Glutamatergic neuron (in vitro differentiated cells): ENCODE measurements at regions not wholly inside any gene's neighbourhood (a gene's known extent, or its start where the extent isn't known, plus 50 kb on each side); places are given as distances from the start of the nearest gene placed in this dataset.

ENCODE experiments used
- DNase-seq: peaks from one replicate; pipeline ENCODE4 v3.0.0; 2022
- H3K27ac Mint-ChIP-seq: one replicate; pipeline ENCODE4 v1.8.0; 2020; ENCODE audit warnings: mild to moderate bottlenecking, mixed read lengths, inconsistent platforms; ENCODE audit not compliant: unreplicated experiment
- H3K27me3 Mint-ChIP-seq: one replicate; pipeline ENCODE4 v1.8.0; 2020; ENCODE audit warnings: mild to moderate bottlenecking, moderate library complexity, mixed read lengths, inconsistent platforms; ENCODE audit not compliant: unreplicated experiment
- H3K36me3 Mint-ChIP-seq: one replicate; pipeline ENCODE4 v1.8.0; 2020; ENCODE audit warnings: mild to moderate bottlenecking, mixed read lengths, inconsistent platforms; ENCODE audit not compliant: unreplicated experiment
- H3K4me1 Mint-ChIP-seq: one replicate; pipeline ENCODE4 v1.8.0; 2020; ENCODE audit warnings: mild to moderate bottlenecking, low read depth, mixed read lengths, inconsistent platforms; ENCODE audit not compliant: unreplicated experiment
- H3K4me3 Mint-ChIP-seq: one replicate; pipeline ENCODE4 v1.8.0; 2020; ENCODE audit warnings: mild to moderate bottlenecking, mixed read lengths, inconsistent platforms; ENCODE audit not compliant: unreplicated experiment
- H3K9me3 Mint-ChIP-seq: one replicate; pipeline ENCODE4 v1.8.0; 2020; ENCODE audit warnings: mild to moderate bottlenecking, moderate library complexity, mixed read lengths, inconsistent platforms; ENCODE audit not compliant: unreplicated experiment
- TF ChIP-seq, protein P1 (sequence below): fragments of 200-600 bp; sonication (generic); IDR thresholded peaks from one replicate; pipeline ENCODE4 v1.5.0; 2021; ENCODE audit not compliant: partially characterized antibody, unreplicated experiment

DNA sequence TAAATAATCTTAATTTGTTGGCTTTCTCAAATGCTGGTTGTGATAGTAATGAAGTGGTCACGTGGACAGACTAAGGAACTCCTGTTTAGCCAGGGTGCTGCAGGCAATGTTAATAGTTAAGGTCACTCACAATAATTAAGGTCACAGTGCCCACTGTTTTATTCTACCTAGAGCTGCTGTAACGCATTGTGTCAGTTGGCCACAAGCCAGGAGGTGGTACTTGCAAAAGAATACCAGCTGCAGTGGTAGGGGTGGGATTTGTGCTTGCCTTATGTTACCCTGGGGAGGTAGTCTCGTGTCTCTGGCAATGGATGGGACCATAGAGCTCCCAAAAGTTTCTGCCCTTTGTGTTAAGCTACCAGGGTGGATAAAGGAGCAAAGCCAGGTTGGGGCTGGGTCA lies 969.1 kb upstream of the CDH8 start:
- Mint-ChIP-seq H3K36me3 (peaks cover 5% of the 10 kb centered on the region), H3K27me3 (no peaks in the 10 kb centered on the region), H3K4me3 (no peak overlapping the region), H3K27ac (no peak overlapping the region), H3K4me1 (no peaks in the 10 kb centered on the region), H3K9me3 (peaks cover 2% of the 10 kb centered on the region)
- no peak for DNase-seq
- TF ChIP-seq, protein P1, sequence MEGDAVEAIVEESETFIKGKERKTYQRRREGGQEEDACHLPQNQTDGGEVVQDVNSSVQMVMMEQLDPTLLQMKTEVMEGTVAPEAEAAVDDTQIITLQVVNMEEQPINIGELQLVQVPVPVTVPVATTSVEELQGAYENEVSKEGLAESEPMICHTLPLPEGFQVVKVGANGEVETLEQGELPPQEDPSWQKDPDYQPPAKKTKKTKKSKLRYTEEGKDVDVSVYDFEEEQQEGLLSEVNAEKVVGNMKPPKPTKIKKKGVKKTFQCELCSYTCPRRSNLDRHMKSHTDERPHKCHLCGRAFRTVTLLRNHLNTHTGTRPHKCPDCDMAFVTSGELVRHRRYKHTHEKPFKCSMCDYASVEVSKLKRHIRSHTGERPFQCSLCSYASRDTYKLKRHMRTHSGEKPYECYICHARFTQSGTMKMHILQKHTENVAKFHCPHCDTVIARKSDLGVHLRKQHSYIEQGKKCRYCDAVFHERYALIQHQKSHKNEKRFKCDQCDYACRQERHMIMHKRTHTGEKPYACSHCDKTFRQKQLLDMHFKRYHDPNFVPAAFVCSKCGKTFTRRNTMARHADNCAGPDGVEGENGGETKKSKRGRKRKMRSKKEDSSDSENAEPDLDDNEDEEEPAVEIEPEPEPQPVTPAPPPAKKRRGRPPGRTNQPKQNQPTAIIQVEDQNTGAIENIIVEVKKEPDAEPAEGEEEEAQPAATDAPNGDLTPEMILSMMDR = no peak

DNA sequence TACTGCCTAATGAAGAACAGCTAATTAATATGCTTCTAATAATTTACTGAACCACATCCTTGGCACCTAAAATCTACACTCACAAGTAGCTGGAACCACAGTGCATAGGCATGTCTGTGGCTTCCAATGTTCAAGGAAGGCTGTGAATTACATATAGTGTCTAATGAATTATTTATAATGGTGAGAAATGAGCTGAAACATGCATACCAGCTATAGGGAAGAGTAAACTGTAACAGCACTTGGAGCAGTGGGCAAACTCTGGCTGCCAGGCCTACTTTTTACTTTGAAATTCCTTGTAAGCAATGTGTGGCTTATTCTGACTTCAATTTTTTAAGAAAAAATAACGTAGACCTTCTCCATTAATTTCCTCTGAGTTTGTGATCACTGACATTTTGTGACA lies 953.2 kb upstream of the CDH8 start:
- no peak overlapping the region for H3K27ac Mint-ChIP-seq
- TF ChIP-seq, protein P1 = no peak
- H3K4me1 Mint-ChIP-seq = no peaks in the 10 kb centered on the region
- DNase-seq = no peak
- no peaks in the 10 kb centered on the region for H3K27me3 Mint-ChIP-seq
- no peak overlapping the region for H3K4me3 Mint-ChIP-seq
- no peaks in the 10 kb centered on the region for H3K9me3 Mint-ChIP-seq
- no peaks in the 10 kb centered on the region for H3K36me3 Mint-ChIP-seq

DNA sequence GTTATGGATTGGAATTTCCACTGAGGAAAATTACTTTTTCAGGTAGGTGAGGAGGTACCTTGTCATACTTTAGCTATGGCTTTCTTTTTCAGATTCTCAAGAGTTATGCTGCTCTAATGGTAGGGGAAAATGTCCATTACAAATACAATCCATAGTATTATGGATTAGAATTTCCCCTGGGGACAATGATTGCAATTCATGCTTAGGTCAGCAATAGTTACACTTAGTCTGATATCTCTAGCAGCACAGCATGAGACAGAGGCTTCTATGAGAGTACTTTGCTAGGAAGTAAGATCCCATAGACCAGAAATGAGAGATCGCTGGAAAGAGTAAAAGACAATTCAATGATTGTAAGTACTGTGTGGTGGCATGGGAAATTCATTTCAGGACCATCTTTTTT lies 949.5 kb upstream of the CDH8 start:
- Mint-ChIP-seq H3K27me3 (peaks cover 2% of the 10 kb centered on the region), H3K4me3 (no peak overlapping the region), H3K36me3 (no peaks in the 10 kb centered on the region), H3K27ac (no peak overlapping the region), H3K9me3 (no peaks in the 10 kb centered on the region), H3K4me1 (no peaks in the 10 kb centered on the region)
- DNase-seq = no peak
- TF ChIP-seq, protein P1 = no peak

DNA sequence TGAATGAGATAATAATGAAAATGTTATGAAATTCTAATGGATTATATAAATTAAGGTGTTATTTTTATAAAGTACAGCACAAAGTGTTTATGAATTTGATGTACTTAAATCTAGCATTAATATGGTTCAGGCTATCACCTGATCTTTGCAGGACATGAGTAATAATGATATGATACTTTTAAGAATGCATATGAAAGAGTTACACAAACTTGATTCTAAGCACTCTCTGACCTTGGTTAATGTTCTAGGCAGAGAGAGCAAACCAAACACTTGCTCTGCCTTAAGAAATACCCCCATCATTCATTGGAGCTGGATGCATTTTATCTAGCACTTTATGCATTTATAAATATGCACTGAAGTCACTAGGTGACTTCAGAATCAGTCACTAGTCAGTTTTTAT lies 942.2 kb upstream of the CDH8 start:
- no peaks in the 10 kb centered on the region for H3K27me3 Mint-ChIP-seq
- no peak overlapping the region for H3K27ac Mint-ChIP-seq
- H3K4me3 Mint-ChIP-seq = no peak overlapping the region
- TF ChIP-seq, protein P1 = no peak
- no peak for DNase-seq
- H3K9me3 Mint-ChIP-seq = no peaks in the 10 kb centered on the region
- no peaks in the 10 kb centered on the region for H3K36me3 Mint-ChIP-seq
- H3K4me1 Mint-ChIP-seq = no peaks in the 10 kb centered on the region

DNA sequence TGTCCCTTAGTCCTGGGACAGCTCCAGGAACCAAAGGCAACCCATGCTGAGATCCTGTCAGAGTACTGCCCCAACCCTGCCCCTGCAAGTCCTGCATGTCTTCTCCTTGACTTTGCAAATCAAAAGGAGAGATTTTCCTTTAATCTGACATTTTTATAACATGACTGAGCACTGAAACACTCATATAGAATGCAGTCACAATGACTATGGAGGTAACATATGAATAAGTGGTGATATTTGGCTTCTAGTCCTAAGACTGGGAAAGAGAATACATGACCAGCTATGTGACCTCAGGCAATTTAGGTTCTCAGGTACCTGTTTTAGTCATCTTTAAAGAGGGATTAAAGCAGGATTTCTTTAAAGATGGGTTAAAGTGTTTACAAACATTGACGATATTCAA lies 941.6 kb upstream of the CDH8 start:
- Mint-ChIP-seq H3K9me3 (peaks cover 1% of the 10 kb centered on the region), H3K27me3 (no peaks in the 10 kb centered on the region), H3K4me1 (no peaks in the 10 kb centered on the region), H3K36me3 (no peaks in the 10 kb centered on the region), H3K4me3 (no peak overlapping the region), H3K27ac (no peak overlapping the region)
- no peak for DNase-seq
- TF ChIP-seq, protein P1 = no peak
